GM23338 (cell line): ENCODE measurements at regions not wholly inside any gene's neighbourhood (a gene's known extent, or its start where the extent isn't known, plus 50 kb on each side); places are given as distances from the start of the nearest gene placed in this dataset.

Source experiments
- JUNB ChIP-seq: IDR thresholded peaks from one replicate; pipeline ENCODE4 v1.6.1; 2016; ENCODE audit warnings: antibody characterized with exemption; ENCODE audit not compliant: unreplicated experiment
- POLR2AphosphoS5 ChIP-seq: IDR thresholded peaks from 2 replicates; pipeline ENCODE4 v1.6.1; 2016; ENCODE audit warnings: antibody characterized with exemption, low read depth
- STAT1 ChIP-seq: IDR thresholded peaks from one replicate; pipeline ENCODE4 v1.6.1; 2016; ENCODE audit warnings: antibody characterized with exemption; ENCODE audit not compliant: unreplicated experiment
- TF ChIP-seq, protein P1 (sequence below), 2 experiments: fragments of 200-600 bp in 1 of 2; sonication (generic) in 1 of 2; conservative IDR thresholded peaks; 2 replicates each; pipeline versions ENCODE4 v1.5.1 to v1.6.1; 2016 to 2017; ENCODE audit warnings: antibody characterized with exemption in 2 of 2, low read depth in 2 of 2, mild to moderate bottlenecking in 2 of 2, moderate library complexity in 1 of 2

GRCh38 chr9:86598411-86599239 lies 244.4 kb upstream of the TUT7 start:
- TF ChIP-seq POLR2AphosphoS5, result no peak
- TF ChIP-seq STAT1, result no peak
- TF ChIP-seq, protein P1, sequence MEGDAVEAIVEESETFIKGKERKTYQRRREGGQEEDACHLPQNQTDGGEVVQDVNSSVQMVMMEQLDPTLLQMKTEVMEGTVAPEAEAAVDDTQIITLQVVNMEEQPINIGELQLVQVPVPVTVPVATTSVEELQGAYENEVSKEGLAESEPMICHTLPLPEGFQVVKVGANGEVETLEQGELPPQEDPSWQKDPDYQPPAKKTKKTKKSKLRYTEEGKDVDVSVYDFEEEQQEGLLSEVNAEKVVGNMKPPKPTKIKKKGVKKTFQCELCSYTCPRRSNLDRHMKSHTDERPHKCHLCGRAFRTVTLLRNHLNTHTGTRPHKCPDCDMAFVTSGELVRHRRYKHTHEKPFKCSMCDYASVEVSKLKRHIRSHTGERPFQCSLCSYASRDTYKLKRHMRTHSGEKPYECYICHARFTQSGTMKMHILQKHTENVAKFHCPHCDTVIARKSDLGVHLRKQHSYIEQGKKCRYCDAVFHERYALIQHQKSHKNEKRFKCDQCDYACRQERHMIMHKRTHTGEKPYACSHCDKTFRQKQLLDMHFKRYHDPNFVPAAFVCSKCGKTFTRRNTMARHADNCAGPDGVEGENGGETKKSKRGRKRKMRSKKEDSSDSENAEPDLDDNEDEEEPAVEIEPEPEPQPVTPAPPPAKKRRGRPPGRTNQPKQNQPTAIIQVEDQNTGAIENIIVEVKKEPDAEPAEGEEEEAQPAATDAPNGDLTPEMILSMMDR (conservative IDR thresholded peaks at IDR 0.05; ENCODE audit: low read depth in 2 of 2), result no peak
- TF ChIP-seq JUNB, result no peak
